WI38 (cell line): ENCODE measurements at regions not wholly inside any gene's neighbourhood (a gene's known extent, or its start where the extent isn't known, plus 50 kb on each side); places are given as distances from the start of the nearest gene placed in this dataset.

ENCODE experiments used
- H3K4me3 ChIP-seq: 2 replicates; pipeline ENCODE4 v1.5.1; 2011; ENCODE audit warnings: low read depth, mild to moderate bottlenecking, control low read depth, low read length
- CTCF ChIP-seq: IDR thresholded peaks from 2 replicates; pipeline ENCODE4 v1.5.1; 2012; ENCODE audit warnings: low read depth, mild to moderate bottlenecking, control low read depth, low read length

- H3K4me3 ChIP-seq, result peak overlapping the region; percentile 66
- TF ChIP-seq CTCF, result 0 out of 2 replicates have a peak, but pooled peaks have one; percentile 14
Observed at GRCh38 chr1:218164111-218164929, 120.8 kb upstream of the RRP15 start.

DNA sequence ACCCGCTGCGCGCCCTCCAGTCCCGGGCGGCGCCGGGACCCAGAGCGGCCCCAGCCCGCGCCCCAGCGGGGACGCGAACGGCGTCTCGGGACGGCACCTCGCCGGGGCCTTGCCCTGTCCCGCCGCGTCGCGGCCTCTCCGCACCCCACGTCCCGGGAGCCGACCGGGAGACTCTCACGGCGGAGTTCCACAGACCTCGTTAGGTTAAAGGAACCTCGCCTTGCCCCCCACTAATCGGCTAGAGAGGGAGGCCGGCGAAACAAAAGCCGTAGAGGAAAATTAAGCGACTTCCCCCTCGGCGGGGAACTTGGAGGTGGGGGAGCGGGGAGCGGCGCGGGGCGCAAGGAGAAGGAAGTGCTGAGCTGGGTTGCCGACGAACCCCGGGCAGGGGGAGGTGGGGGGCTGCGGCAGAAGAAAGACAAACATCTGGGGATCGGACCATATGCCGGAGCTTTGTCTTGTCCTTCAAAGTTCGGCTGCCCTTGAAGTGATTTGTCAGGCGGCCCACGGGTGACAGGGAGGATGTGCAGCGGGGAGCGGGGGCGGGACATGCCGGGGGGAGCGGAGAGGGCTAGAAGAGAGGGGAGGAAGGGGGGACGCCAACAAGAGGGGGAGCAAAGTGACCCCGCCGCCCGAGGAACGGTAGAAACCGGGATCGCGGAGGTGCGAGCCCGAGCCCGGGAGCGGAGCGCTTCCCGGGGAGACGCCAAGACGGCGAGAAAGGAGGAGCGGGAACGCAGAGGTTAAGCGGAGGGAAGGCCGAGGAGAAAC lies 120.0 kb upstream of the RRP15 start:
- TF ChIP-seq CTCF, result no peak
- peak overlapping the region; percentile 66 for H3K4me3 ChIP-seq

GRCh38 chr1:218165701-218166114 lies 119.4 kb upstream of the RRP15 start:
- H3K4me3 ChIP-seq, result peak overlapping the region; percentile 66
- TF ChIP-seq CTCF, result no peak

DNA sequence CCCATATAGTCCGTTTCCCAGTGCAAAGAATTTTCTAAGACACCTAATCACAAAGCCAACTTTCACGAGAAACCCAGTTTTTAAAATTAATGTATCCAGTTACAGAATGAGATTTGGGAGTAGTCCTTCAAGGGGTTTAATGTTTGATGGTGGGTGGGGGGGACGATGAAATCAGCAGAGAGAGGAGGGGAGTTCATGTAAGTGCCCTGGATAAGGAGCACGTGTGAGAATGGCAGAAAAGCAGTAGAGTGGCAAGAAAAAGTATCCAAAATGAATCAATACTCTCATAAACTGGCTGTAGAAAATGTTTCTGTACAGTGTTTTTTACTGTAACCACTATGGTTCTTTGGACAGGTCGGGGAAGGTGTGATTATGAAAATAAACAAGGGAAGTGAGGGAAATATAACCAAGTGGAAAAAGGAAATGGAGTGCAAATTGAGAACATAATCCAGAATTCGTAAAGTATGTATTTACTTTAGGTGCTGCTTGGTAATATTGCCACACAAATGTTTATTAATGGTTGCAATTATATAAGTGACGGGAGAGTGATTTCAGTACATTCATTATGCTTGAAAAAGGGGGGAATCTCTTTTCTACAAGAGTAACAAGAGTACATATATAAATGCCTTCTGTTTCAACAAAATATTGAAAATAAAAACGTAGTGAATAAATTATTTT lies 118.7 kb upstream of the RRP15 start:
- TF ChIP-seq CTCF, result no peak
- H3K4me3 ChIP-seq, result no peak overlapping the region

DNA sequence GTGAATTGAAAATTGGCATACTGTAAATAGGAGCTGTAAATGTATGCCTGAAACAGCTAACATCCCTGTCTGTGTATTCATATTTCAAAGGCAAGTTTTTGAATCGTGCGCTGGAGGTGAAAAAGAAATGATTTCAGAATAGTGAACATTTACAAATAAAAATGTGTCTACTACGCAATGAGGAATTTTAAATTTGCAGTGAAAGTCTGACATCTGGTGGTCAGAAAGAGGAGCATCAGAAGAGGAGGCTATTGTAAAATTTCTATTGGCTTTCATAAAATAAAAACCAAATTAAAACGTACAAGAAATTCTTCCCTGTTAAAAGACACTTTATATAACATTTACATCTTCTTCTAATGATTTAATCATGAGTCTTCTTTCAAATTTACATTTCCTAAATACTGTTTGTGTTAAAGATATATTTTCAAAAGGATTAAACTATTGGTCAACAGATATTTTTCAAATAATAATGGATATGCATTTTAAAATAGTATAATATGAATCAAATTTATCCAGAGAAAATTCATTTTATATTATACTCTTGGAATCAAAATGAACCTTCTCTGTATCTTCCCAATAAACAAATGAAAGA lies 113.7 kb upstream of the RRP15 start:
- TF ChIP-seq CTCF, result peak; percentile 53; the same call in 1 of the 2 replicates
- H3K4me3 ChIP-seq, result no peak overlapping the region

DNA sequence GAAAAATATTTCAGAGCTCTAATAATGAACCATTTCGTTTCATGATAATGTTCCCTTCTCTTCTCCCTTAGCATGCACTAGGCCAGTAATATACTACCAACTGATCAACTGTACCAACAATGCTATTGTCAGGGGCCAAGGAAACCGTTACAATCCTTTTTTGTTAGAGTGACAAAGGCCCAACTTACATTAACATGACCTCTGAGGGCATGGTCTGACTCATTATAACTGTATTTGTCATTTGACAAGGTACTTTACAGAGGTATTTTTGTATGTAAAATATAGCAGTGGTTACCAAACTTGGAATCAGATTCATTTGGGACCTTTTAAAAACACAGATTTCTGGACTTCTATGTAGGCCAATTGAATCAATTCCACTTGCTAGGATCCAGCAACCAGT lies 102.6 kb upstream of the RRP15 start:
- TF ChIP-seq CTCF, result no peak
- no peak overlapping the region for H3K4me3 ChIP-seq
